ENCODE measurements at regions not wholly inside any gene's neighbourhood (a gene's known extent, or its start where the extent isn't known, plus 50 kb on each side); places are given as distances from the start of the nearest gene placed in this dataset.

GRCh38 chr15:69712991-69713390 is 260.4 kb downstream of the RPLP1 start:
- TF ChIP-seq CTCF (IDR thresholded peaks at IDR 0.05; ENCODE audit: low read length) (no peak), EZH2 (IDR thresholded peaks at IDR 0.05; ENCODE audit: borderline replicate concordance, low read length) (no peak)
